Fibroblast of skin of back (primary cell): ENCODE measurements at regions not wholly inside any gene's neighbourhood (a gene's known extent, or its start where the extent isn't known, plus 50 kb on each side); places are given as distances from the start of the nearest gene placed in this dataset.
"Not testable (repeated sequence)": the region's sequence is repeated elsewhere in the genome, so short reads cannot be mapped to it uniquely, and the experiment has no call there.

Source experiments
- DNase-seq: peaks from one replicate; pipeline ENCODE4 v3.0.0-alpha.2; 2013

DNA sequence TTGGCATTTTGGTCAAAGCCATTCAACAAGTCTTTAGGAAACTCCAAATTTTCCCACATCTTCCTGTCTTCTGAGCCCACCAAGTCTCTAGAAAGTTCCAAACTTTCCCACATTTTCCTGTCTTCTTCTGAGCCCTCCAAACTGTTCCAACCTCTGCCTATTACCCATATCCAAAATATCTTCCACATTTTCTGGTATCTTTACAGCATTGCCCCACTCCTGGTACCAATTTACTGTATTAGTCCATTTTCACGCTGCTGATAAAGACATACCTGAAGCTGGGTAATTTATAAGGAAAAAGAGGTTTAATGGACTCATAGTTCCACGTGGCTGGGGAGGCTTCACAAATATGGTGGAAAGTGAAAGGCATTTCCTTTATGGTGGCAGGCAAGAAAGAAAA is 56.1 kb upstream of the GABRA3 start:
- not testable (repeated sequence) for DNase-seq

DNA sequence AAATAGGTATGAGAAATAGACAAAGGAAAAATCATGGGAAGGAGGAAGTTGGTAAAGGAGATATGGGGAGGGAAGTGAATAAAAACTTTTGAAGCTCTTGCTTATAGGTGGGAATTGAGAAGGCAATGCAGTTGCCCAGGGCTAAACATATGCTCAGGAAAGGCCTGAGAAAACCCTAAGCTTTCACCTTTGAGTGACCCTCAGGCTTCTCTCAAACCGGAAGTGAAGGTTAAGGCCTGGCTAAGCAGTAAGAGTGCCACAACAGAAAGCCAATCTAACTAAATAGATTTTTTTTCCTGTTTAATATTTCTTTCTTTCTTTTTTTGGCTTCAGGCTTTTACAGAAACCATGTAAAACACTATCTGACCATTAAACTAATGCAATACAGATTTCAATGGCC is 69.5 kb upstream of the GABRA3 start:
- no peak for DNase-seq

GRCh38 chrX:152528193-152528592 is 77.1 kb upstream of the GABRA3 start:
- DNase-seq: no peak

- no peak for DNase-seq
Measured at GRCh38 chrX:152530967-152531366, 79.9 kb upstream of the GABRA3 start.

- DNase-seq: peak; percentile 0
Measured at GRCh38 chrX:152537373-152537772, 86.3 kb upstream of the GABRA3 start.

DNA sequence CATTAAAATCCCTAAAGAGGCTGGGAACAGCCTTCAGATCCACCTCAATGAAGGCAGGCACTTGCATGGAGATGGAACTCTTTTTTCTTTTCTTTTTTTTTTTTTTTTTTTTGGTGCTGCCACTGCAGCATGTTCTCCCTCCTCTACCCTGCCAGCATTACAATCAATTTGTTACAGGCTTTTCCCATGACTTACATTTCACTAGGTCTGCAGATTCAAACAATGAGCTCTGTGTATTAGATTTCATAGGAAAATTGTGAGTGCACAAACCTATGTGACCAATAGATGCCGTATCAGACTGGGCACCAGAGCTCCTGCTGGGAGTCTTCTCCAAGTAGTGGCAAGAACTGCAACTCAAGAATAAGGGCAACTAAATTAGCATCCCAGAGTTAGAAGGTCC is 63.8 kb upstream of the GABRQ start:
- DNase-seq: no peak

DNA sequence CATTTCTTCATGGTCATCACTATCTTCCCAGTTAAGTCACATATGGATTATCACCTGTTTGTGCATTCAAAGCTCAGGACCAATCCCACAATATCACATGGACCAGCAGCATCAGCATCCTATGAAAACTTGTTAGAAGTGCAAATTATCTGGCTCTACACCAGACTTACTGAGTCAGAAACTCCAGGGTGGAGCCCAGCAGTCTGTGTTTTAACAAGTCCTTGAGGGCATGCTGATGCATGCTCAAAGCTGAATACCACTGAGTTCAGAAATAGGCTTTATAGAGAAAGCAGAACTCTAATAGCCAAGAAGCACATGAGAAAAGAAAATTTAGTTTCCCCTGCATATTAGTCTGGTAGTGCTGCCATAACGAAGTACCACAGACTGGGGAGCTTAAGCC is 62.4 kb upstream of the GABRQ start:
- DNase-seq: no peak

DNA sequence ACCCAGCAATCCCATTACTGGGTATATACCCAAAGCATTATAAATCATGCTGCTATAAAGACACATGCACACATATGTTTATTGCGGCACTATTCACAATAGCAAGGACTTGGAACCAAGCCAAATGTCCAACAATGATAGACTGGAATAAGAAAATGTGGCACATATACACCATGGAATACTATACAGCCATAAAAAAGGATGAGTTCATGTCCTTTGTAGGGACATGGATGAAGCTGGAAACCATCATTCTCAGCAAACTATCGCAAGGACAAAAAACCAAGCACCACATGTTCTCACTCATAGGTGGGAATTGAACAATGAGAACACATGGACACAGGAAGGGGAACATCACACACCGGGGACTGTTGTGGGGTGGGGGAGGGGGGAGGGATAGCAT is 50.2 kb upstream of the GABRQ start:
- not testable (repeated sequence) for DNase-seq
